ELF-1 (cell line): ENCODE measurements at regions not wholly inside any gene's neighbourhood (a gene's known extent, or its start where the extent isn't known, plus 50 kb on each side); places are given as distances from the start of the nearest gene placed in this dataset.

ENCODE experiments used
- DNase-seq: peaks from one replicate; pipeline ENCODE4 v3.0.0-alpha.2; 2016; ENCODE audit warnings: low read depth, low spot score

- no peak for DNase-seq
These were observed 51.4 kb upstream of the ACTRT2 start for GRCh38 chr1:2969845-2970291.

GRCh38 chr1:2970311-2971071, 50.8 kb upstream of the ACTRT2 start:
- DNase-seq: no peak

- no peak for DNase-seq
These were observed 50.2 kb upstream of the ACTRT2 start for GRCh38 chr1:2971101-2971501.
